OCI-LY3 (cell line): ENCODE measurements at regions not wholly inside any gene's neighbourhood (a gene's known extent, or its start where the extent isn't known, plus 50 kb on each side); places are given as distances from the start of the nearest gene placed in this dataset.

ENCODE experiments used
- CTCF ChIP-seq: fragments of 200-600, 300-600 bp; sonication (generic); IDR thresholded peaks from 2 replicates; pipeline ENCODE4 v1.5.1; 2014; ENCODE audit warnings: antibody characterized with exemption, low read length, low read depth
- EZH2phosphoT487 ChIP-seq: fragments of 200-600 bp; shearing (Covaris generic); IDR thresholded peaks from 2 replicates; pipeline ENCODE4 v1.6.1; 2018; ENCODE audit warnings: antibody characterized with exemption, mixed run types, low read depth

- TF ChIP-seq EZH2phosphoT487 (no peak), CTCF (no peak)
Observed at GRCh38 chr13:107233541-107233940, 665.6 kb upstream of the ARGLU1 start.
